Esophagus squamous epithelium (tissue), 4 donors: ENCODE measurements at regions not wholly inside any gene's neighbourhood (a gene's known extent, or its start where the extent isn't known, plus 50 kb on each side); places are given as distances from the start of the nearest gene placed in this dataset.

Source experiments
- CTCF ChIP-seq, 6 experiments: fragments of 450-650 bp in 4 of 6; fragments of 200-600 bp in 2 of 6; sonication (generic) in 2 of 6; IDR thresholded peaks; one replicate each; pipeline ENCODE4 v1.5.1; 2016 to 2019; ENCODE audit warnings: antibody characterized with exemption in 6 of 6, mild to moderate bottlenecking in 4 of 6, moderate library complexity in 4 of 6
- POLR2A ChIP-seq, 4 donors: fragments of 450-650 bp; IDR thresholded peaks; one replicate each; pipeline ENCODE4 v1.6.1; 2017; ENCODE audit warnings: antibody characterized with exemption in 4 of 4, mild to moderate bottlenecking in 4 of 4, moderate library complexity in 3 of 4

- no peak for TF ChIP-seq CTCF (IDR thresholded peaks at IDR 0.05)
- TF ChIP-seq POLR2A (IDR thresholded peaks at IDR 0.05), result no peak
Observed at GRCh38 chr5:18754201-18754600, 1119.9 kb downstream of the TAF11L14 start.
